Stomach smooth muscle (tissue), 2 donors: ENCODE measurements at regions not wholly inside any gene's neighbourhood (a gene's known extent, or its start where the extent isn't known, plus 50 kb on each side); places are given as distances from the start of the nearest gene placed in this dataset.
"Not testable (repeated sequence)": the region's sequence is repeated elsewhere in the genome, so short reads cannot be mapped to it uniquely, and the experiment has no call there.

ENCODE experiments used
- H3K27ac ChIP-seq: one replicate; pipeline ENCODE4 v1.7.0; 2013; ENCODE audit warnings: mild to moderate bottlenecking, low read length, inconsistent platforms
- H3K27me3 ChIP-seq, 2 donors: one replicate each; pipeline ENCODE4 v1.7.0; 2013; ENCODE audit warnings: low read length in 2 of 2; ENCODE audit not compliant: insufficient read depth in 2 of 2, control insufficient read depth in 1 of 2
- H3K36me3 ChIP-seq, 2 donors: one replicate each; pipeline ENCODE4 v1.7.0; 2013; ENCODE audit warnings: low read length in 2 of 2; ENCODE audit not compliant: control insufficient read depth in 2 of 2, insufficient read depth in 2 of 2
- H3K4me1 ChIP-seq: one replicate; pipeline ENCODE4 v1.7.0; 2013; ENCODE audit warnings: low read length; ENCODE audit not compliant: control insufficient read depth, insufficient read depth
- H3K4me3 ChIP-seq, 2 donors: one replicate each; pipeline ENCODE4 v1.7.0; 2013; ENCODE audit warnings: low read length in 2 of 2
- H3K9ac ChIP-seq, 2 donors: one replicate each; pipeline ENCODE4 v1.7.0; 2013; ENCODE audit warnings: low read length in 2 of 2, mild to moderate bottlenecking in 1 of 2
- H3K9me3 ChIP-seq, 2 donors: one replicate each; pipeline ENCODE4 v1.7.0; 2013; ENCODE audit warnings: low read length in 2 of 2; ENCODE audit not compliant: control insufficient read depth in 2 of 2
- donor health status: healthy.
- donor health status: Pancreatic carcinoma.

GRCh38 chr13:67421475-67421874 is 191.3 kb upstream of the PCDH9 start:
- Histone ChIP-seq H3K9ac (no peak overlapping the region), H3K4me3 (no peak overlapping the region), H3K4me1 (no peaks in the 10 kb centered on the region), H3K27me3 (no peaks in the 10 kb centered on the region), H3K9me3 (no peaks in the 10 kb centered on the region), H3K36me3 (no peaks in the 10 kb centered on the region), H3K27ac (no peak overlapping the region)

- no peak overlapping the region for H3K9ac ChIP-seq
- H3K27ac ChIP-seq: no peak overlapping the region
Measured at GRCh38 chr13:67416047-67416925, 186.2 kb upstream of the PCDH9 start.

GRCh38 chr13:67410645-67411044 is 180.5 kb upstream of the PCDH9 start:
- Histone ChIP-seq H3K36me3 (no peaks in the 10 kb centered on the region), H3K4me3 (no peak overlapping the region), H3K9me3 (no peaks in the 10 kb centered on the region), H3K4me1 (no peaks in the 10 kb centered on the region), H3K27me3 (no peaks in the 10 kb centered on the region), H3K9ac (no peak overlapping the region), H3K27ac (no peak overlapping the region)

More at GRCh38 chr13:67416047-67416925, 186.2 kb upstream of the PCDH9 start:
- Histone ChIP-seq H3K4me1 (no peaks in the 10 kb centered on the region), H3K4me3 (no peak overlapping the region), H3K36me3 (no peaks in the 10 kb centered on the region), H3K9me3 (no peaks in the 10 kb centered on the region), H3K27me3 (no peaks in the 10 kb centered on the region)

- no peak overlapping the region for H3K27ac ChIP-seq
- H3K4me3 ChIP-seq: no peak overlapping the region
- H3K9me3 ChIP-seq: no peaks in the 10 kb centered on the region
- H3K36me3 ChIP-seq: no peaks in the 10 kb centered on the region
- H3K4me1 ChIP-seq: no peaks in the 10 kb centered on the region
- no peaks in the 10 kb centered on the region for H3K27me3 ChIP-seq
- no peak overlapping the region for H3K9ac ChIP-seq
Measured at GRCh38 chr13:67408798-67409197, 178.7 kb upstream of the PCDH9 start.

GRCh38 chr13:67402546-67402945 is 172.4 kb upstream of the PCDH9 start:
- H3K27ac ChIP-seq: no peak overlapping the region
- no peaks in the 10 kb centered on the region for H3K4me1 ChIP-seq
- H3K9me3 ChIP-seq: no peaks in the 10 kb centered on the region
- no peak overlapping the region for H3K9ac ChIP-seq
- H3K36me3 ChIP-seq: no peaks in the 10 kb centered on the region
- no peak overlapping the region for H3K4me3 ChIP-seq
- H3K27me3 ChIP-seq: no peaks in the 10 kb centered on the region

- no peaks in the 10 kb centered on the region for H3K4me1 ChIP-seq
- H3K4me3 ChIP-seq: no peak overlapping the region
- no peak overlapping the region for H3K9ac ChIP-seq
- H3K27me3 ChIP-seq: no peaks in the 10 kb centered on the region
- H3K36me3 ChIP-seq: no peaks in the 10 kb centered on the region
- no peak overlapping the region for H3K27ac ChIP-seq
- no peaks in the 10 kb centered on the region for H3K9me3 ChIP-seq
Measured at GRCh38 chr13:67395577-67395976, 165.4 kb upstream of the PCDH9 start.

GRCh38 chr13:67392014-67392413 is 161.9 kb upstream of the PCDH9 start:
- Histone ChIP-seq H3K36me3 (no peaks in the 10 kb centered on the region), H3K9me3 (no peaks in the 10 kb centered on the region), H3K27ac (no peak overlapping the region), H3K27me3 (no peaks in the 10 kb centered on the region), H3K4me3 (no peak overlapping the region), H3K4me1 (no peaks in the 10 kb centered on the region), H3K9ac (no peak overlapping the region)

GRCh38 chr13:67390462-67391086 is 160.4 kb upstream of the PCDH9 start:
- Histone ChIP-seq H3K27me3 (no peaks in the 10 kb centered on the region), H3K27ac (no peak overlapping the region), H3K4me1 (no peaks in the 10 kb centered on the region), H3K36me3 (no peaks in the 10 kb centered on the region), H3K4me3 (no peak overlapping the region), H3K9ac (no peak overlapping the region), H3K9me3 (no peaks in the 10 kb centered on the region)

GRCh38 chr13:67389171-67389570 is 159.0 kb upstream of the PCDH9 start:
- Histone ChIP-seq H3K9ac (no peak overlapping the region), H3K9me3 (no peaks in the 10 kb centered on the region), H3K36me3 (no peaks in the 10 kb centered on the region), H3K4me3 (no peak overlapping the region), H3K4me1 (no peaks in the 10 kb centered on the region), H3K27me3 (no peaks in the 10 kb centered on the region), H3K27ac (no peak overlapping the region)

GRCh38 chr13:67383109-67383757 is 153.1 kb upstream of the PCDH9 start:
- H3K27ac ChIP-seq, H3K9ac ChIP-seq, H3K4me3 ChIP-seq, H3K9me3 ChIP-seq, H3K27me3 ChIP-seq, H3K4me1 ChIP-seq, H3K36me3 ChIP-seq: not testable (repeated sequence)
